ENCODE measurements at regions not wholly inside any gene's neighbourhood (a gene's known extent, or its start where the extent isn't known, plus 50 kb on each side); places are given as distances from the start of the nearest gene placed in this dataset.

- H3K27me3 ChIP-seq (ENCODE audit: insufficient read depth, low read depth, low read length) = no peaks in the 10 kb centered on the region
- H3K4me2 ChIP-seq (ENCODE audit: low read length) = no peak overlapping the region
- no peaks in the 10 kb centered on the region for H3K9me2 ChIP-seq (ENCODE audit: insufficient read depth, low read length)
- H3K4me3 ChIP-seq (ENCODE audit: low read length) = no peak overlapping the region
- H3K27ac ChIP-seq (ENCODE audit: low read length) = no peak overlapping the region
- H3K79me2 ChIP-seq (replicated peaks; ENCODE audit: insufficient read depth, low read length) = no peaks in the 10 kb centered on the region
- H3F3A ChIP-seq (ENCODE audit: insufficient read depth, low read length, poor library complexity, severe bottlenecking) = no peaks in the 10 kb centered on the region
- no peaks in the 10 kb centered on the region for H3K36me3 ChIP-seq (ENCODE audit: insufficient read depth, low read length)
- no peaks in the 10 kb centered on the region for H4K20me1 ChIP-seq (ENCODE audit: insufficient read depth)
- no peak overlapping the region for H3K9ac ChIP-seq (ENCODE audit: low read length)
- no peak overlapping the region for H2AFZ ChIP-seq (ENCODE audit: low read depth, low read length)
- peaks cover 10% of the 10 kb centered on the region for H3K9me3 ChIP-seq (ENCODE audit: low read length)
- no peak for TF ChIP-seq TAF1 (IDR thresholded peaks at IDR 0.05; ENCODE audit: low read depth)
- TF ChIP-seq SMC3 (conservative IDR thresholded peaks at IDR 0.05; ENCODE audit: poor library complexity) = no peak
- no peak for TF ChIP-seq CTCF (IDR thresholded peaks at IDR 0.05; ENCODE audit: poor library complexity, severe bottlenecking)
Observed at GRCh38 chr2:184524551-184525382, 73.6 kb upstream of the ZNF804A start.

GRCh38 chr2:184527058-184527457 lies 71.3 kb upstream of the ZNF804A start:
- H3F3A ChIP-seq (ENCODE audit: insufficient read depth, low read length, poor library complexity, severe bottlenecking) = no peaks in the 10 kb centered on the region
- no peaks in the 10 kb centered on the region for H3K9me2 ChIP-seq (ENCODE audit: insufficient read depth, low read length)
- no peaks in the 10 kb centered on the region for H4K20me1 ChIP-seq (ENCODE audit: insufficient read depth)
- H3K27me3 ChIP-seq (ENCODE audit: insufficient read depth, low read depth, low read length) = no peaks in the 10 kb centered on the region
- H2AFZ ChIP-seq (ENCODE audit: low read depth, low read length) = no peak overlapping the region
- no peak overlapping the region for H3K27ac ChIP-seq (ENCODE audit: low read length)
- no peak overlapping the region for H3K4me3 ChIP-seq (ENCODE audit: low read length)
- no peak overlapping the region for H3K4me2 ChIP-seq (ENCODE audit: low read length)
- no peak for TF ChIP-seq TAF1 (IDR thresholded peaks at IDR 0.05; ENCODE audit: low read depth)
- TF ChIP-seq, protein P1, sequence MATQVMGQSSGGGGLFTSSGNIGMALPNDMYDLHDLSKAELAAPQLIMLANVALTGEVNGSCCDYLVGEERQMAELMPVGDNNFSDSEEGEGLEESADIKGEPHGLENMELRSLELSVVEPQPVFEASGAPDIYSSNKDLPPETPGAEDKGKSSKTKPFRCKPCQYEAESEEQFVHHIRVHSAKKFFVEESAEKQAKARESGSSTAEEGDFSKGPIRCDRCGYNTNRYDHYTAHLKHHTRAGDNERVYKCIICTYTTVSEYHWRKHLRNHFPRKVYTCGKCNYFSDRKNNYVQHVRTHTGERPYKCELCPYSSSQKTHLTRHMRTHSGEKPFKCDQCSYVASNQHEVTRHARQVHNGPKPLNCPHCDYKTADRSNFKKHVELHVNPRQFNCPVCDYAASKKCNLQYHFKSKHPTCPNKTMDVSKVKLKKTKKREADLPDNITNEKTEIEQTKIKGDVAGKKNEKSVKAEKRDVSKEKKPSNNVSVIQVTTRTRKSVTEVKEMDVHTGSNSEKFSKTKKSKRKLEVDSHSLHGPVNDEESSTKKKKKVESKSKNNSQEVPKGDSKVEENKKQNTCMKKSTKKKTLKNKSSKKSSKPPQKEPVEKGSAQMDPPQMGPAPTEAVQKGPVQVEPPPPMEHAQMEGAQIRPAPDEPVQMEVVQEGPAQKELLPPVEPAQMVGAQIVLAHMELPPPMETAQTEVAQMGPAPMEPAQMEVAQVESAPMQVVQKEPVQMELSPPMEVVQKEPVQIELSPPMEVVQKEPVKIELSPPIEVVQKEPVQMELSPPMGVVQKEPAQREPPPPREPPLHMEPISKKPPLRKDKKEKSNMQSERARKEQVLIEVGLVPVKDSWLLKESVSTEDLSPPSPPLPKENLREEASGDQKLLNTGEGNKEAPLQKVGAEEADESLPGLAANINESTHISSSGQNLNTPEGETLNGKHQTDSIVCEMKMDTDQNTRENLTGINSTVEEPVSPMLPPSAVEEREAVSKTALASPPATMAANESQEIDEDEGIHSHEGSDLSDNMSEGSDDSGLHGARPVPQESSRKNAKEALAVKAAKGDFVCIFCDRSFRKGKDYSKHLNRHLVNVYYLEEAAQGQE (IDR thresholded peaks at IDR 0.05; ENCODE audit: borderline replicate concordance) = no peak
- no peak for TF ChIP-seq EP300 (conservative IDR thresholded peaks at IDR 0.05; ENCODE audit: poor library complexity, severe bottlenecking)
- TF ChIP-seq MXI1 (conservative IDR thresholded peaks at IDR 0.05; ENCODE audit: poor library complexity, severe bottlenecking) = no peak
- TF ChIP-seq POLR2AphosphoS5 (IDR thresholded peaks at IDR 0.05) = no peak
- TF ChIP-seq CTCF (IDR thresholded peaks at IDR 0.05; ENCODE audit: poor library complexity, severe bottlenecking) = no peak
- no peaks in the 10 kb centered on the region for H3K79me2 ChIP-seq (replicated peaks; ENCODE audit: insufficient read depth, low read length)
- no peak overlapping the region for H3K9ac ChIP-seq (ENCODE audit: low read length)
- H3K9me3 ChIP-seq (ENCODE audit: low read length) = peaks cover 10% of the 10 kb centered on the region
- no peaks in the 10 kb centered on the region for H3K36me3 ChIP-seq (ENCODE audit: insufficient read depth, low read length)
